DOHH2 (cell line): ENCODE measurements at regions not wholly inside any gene's neighbourhood (a gene's known extent, or its start where the extent isn't known, plus 50 kb on each side); places are given as distances from the start of the nearest gene placed in this dataset.

ENCODE experiments used
- H3F3A ChIP-seq: fragments of 200-600 bp; sonication (generic), shearing (Covaris generic); 2 replicates; pipeline ENCODE4 v1.6.0; 2016; ENCODE audit warnings: antibody characterized with exemption, mild to moderate bottlenecking; ENCODE audit not compliant: control insufficient read depth, insufficient read depth
- H3K27ac ChIP-seq: fragments of 200-600 bp; sonication (generic); 2 replicates; pipeline ENCODE4 v1.5.1; 2014; ENCODE audit warnings: low read depth, mild to moderate bottlenecking, low read length, moderate library complexity
- H3K27me3 ChIP-seq: fragments of 200-600 bp; sonication (generic); 2 replicates; pipeline ENCODE4 v1.6.1; 2014; ENCODE audit warnings: mild to moderate bottlenecking, low read length, mixed read lengths; ENCODE audit not compliant: control insufficient read depth
- H3K36me3 ChIP-seq: fragments of 200-600 bp; sonication (generic); 2 replicates; pipeline ENCODE4 v1.6.1; 2014; ENCODE audit warnings: mild to moderate bottlenecking, low read length, moderate library complexity, mixed read lengths; ENCODE audit not compliant: control insufficient read depth
- H3K4me1 ChIP-seq: fragments of 200-600 bp; sonication (generic); 2 replicates; pipeline ENCODE4 v1.6.1; 2014; ENCODE audit warnings: mild to moderate bottlenecking, low read length, mixed read lengths; ENCODE audit not compliant: control insufficient read depth
- H3K4me2 ChIP-seq: fragments of 200-600 bp; sonication (generic); 2 replicates; pipeline ENCODE4 v1.6.0; 2014; ENCODE audit warnings: mild to moderate bottlenecking, low read length, moderate library complexity
- H3K4me3 ChIP-seq: fragments of 200-600 bp; sonication (generic); 2 replicates; pipeline ENCODE4 v1.5.1; 2014; ENCODE audit warnings: mild to moderate bottlenecking, low read length, mixed read lengths
- H3K79me2 ChIP-seq: fragments of 200-600 bp; sonication (generic); 2 replicates; pipeline ENCODE4 v1.6.1; 2014; ENCODE audit warnings: mild to moderate bottlenecking, low read length, mixed read lengths; ENCODE audit not compliant: control insufficient read depth
- H3K9me2 ChIP-seq: fragments of 200-600 bp; sonication (generic); replicated peaks from 2 replicates; pipeline ENCODE4 v1.6.1; 2014; ENCODE audit warnings: mild to moderate bottlenecking, low read length, mixed read lengths; ENCODE audit not compliant: control insufficient read depth
- H3K9me3 ChIP-seq: fragments of 200-600 bp; sonication (generic); 2 replicates; pipeline ENCODE4 v1.6.1; 2014; ENCODE audit warnings: antibody characterized with exemption, low read length, mixed read lengths; ENCODE audit not compliant: control insufficient read depth, insufficient read depth
- H4K20me1 ChIP-seq: fragments of 200-600 bp; sonication (generic); 2 replicates; pipeline ENCODE4 v1.6.0; 2014; ENCODE audit warnings: low read depth, mild to moderate bottlenecking, antibody characterized with exemption, low read length, moderate library complexity; ENCODE audit not compliant: control insufficient read depth, insufficient read depth
- CTCF ChIP-seq: fragments of 200-600 bp; sonication (generic); IDR thresholded peaks from one replicate; pipeline ENCODE4 v1.5.1; 2014; ENCODE audit warnings: antibody characterized with exemption, mild to moderate bottlenecking, low read depth, low read length; ENCODE audit not compliant: poor library complexity, severe bottlenecking
- EZH2phosphoT487 ChIP-seq: fragments of 200-600 bp; sonication (generic); IDR thresholded peaks from 2 replicates; pipeline ENCODE4 v1.6.1; 2017; ENCODE audit warnings: borderline replicate concordance, mild to moderate bottlenecking, antibody characterized with exemption, low read length, moderate library complexity, mixed read lengths

GRCh38 chr18:27595113-27595838 is 410.2 kb upstream of the CHST9 start:
- Histone ChIP-seq H3F3A (no peaks in the 10 kb centered on the region), H3K36me3 (no peaks in the 10 kb centered on the region), H3K79me2 (no peaks in the 10 kb centered on the region), H3K4me2 (no peak overlapping the region), H3K9me2 (no peaks in the 10 kb centered on the region), H3K4me3 (no peak overlapping the region), H3K27ac (no peak overlapping the region), H3K27me3 (no peaks in the 10 kb centered on the region), H3K9me3 (no peaks in the 10 kb centered on the region), H3K4me1 (no peaks in the 10 kb centered on the region), H4K20me1 (no peaks in the 10 kb centered on the region)
- TF ChIP-seq CTCF: no peak
- TF ChIP-seq EZH2phosphoT487: no peak

- H3K27ac ChIP-seq: no peak overlapping the region
- H3K9me3 ChIP-seq: no peaks in the 10 kb centered on the region
- H3K36me3 ChIP-seq: no peaks in the 10 kb centered on the region
- no peaks in the 10 kb centered on the region for H3K4me1 ChIP-seq
- no peaks in the 10 kb centered on the region for H3K79me2 ChIP-seq
- no peak for TF ChIP-seq EZH2phosphoT487
- no peak for TF ChIP-seq CTCF
- no peaks in the 10 kb centered on the region for H4K20me1 ChIP-seq
- H3K27me3 ChIP-seq: no peaks in the 10 kb centered on the region
- no peaks in the 10 kb centered on the region for H3K9me2 ChIP-seq
- no peaks in the 10 kb centered on the region for H3F3A ChIP-seq
- no peak overlapping the region for H3K4me3 ChIP-seq
- H3K4me2 ChIP-seq: no peak overlapping the region
Measured at GRCh38 chr18:27585602-27586173, 400.6 kb upstream of the CHST9 start.

- Histone ChIP-seq H3K9me3 (no peaks in the 10 kb centered on the region), H3K79me2 (no peaks in the 10 kb centered on the region), H3K4me3 (no peak overlapping the region), H3K4me1 (no peaks in the 10 kb centered on the region), H3K9me2 (no peaks in the 10 kb centered on the region), H3K27ac (no peak overlapping the region), H3K27me3 (no peaks in the 10 kb centered on the region), H3K4me2 (no peak overlapping the region), H4K20me1 (no peaks in the 10 kb centered on the region), H3K36me3 (no peaks in the 10 kb centered on the region), H3F3A (no peaks in the 10 kb centered on the region)
- TF ChIP-seq EZH2phosphoT487 (no peak), CTCF (no peak)
Measured at GRCh38 chr18:27583466-27583865, 398.4 kb upstream of the CHST9 start.
